SIG-M5 treated with dmso at 0.1 percent for 504 hours (cell line): ENCODE measurements at regions not wholly inside any gene's neighbourhood (a gene's known extent, or its start where the extent isn't known, plus 50 kb on each side); places are given as distances from the start of the nearest gene placed in this dataset.

Experiments
- DNase-seq: peaks from one replicate; lab custom pipeline; 2025; ENCODE audit not compliant: unreplicated experiment; lab: John Stamatoyannopoulos, UW

GRCh38 chr7:155227788-155228458 is 69.8 kb upstream of the INSIG1 start:
- DNase-seq = no peak

GRCh38 chr7:155228459-155228845 is 69.2 kb upstream of the INSIG1 start:
- no peak for DNase-seq

GRCh38 chr7:155228894-155229293 is 68.8 kb upstream of the INSIG1 start:
- no peak for DNase-seq

GRCh38 chr7:155229548-155230168 is 68.0 kb upstream of the INSIG1 start:
- no peak for DNase-seq

GRCh38 chr7:155230169-155230593 is 67.5 kb upstream of the INSIG1 start:
- no peak for DNase-seq

- no peak for DNase-seq
Measured at GRCh38 chr7:155231241-155231800, 66.4 kb upstream of the INSIG1 start.

GRCh38 chr7:155231941-155232340 is 65.7 kb upstream of the INSIG1 start:
- DNase-seq = no peak

GRCh38 chr7:155232911-155233310 is 64.8 kb upstream of the INSIG1 start:
- DNase-seq = no peak

GRCh38 chr7:155233311-155234157 is 64.1 kb upstream of the INSIG1 start:
- no peak for DNase-seq

- no peak for DNase-seq
Measured at GRCh38 chr7:155234158-155234492, 63.6 kb upstream of the INSIG1 start.

GRCh38 chr7:155234950-155235789 is 62.5 kb upstream of the INSIG1 start:
- no peak for DNase-seq

- DNase-seq = no peak
Measured at GRCh38 chr7:155236386-155236785, 61.3 kb upstream of the INSIG1 start.

GRCh38 chr7:155237297-155237696 is 60.4 kb upstream of the INSIG1 start:
- no peak for DNase-seq

- no peak for DNase-seq
Measured at GRCh38 chr7:155237730-155238129, 59.9 kb upstream of the INSIG1 start.

GRCh38 chr7:155239431-155240087 is 58.1 kb upstream of the INSIG1 start:
- DNase-seq = peak; percentile 42

GRCh38 chr7:155244675-155245074 is 53.0 kb upstream of the INSIG1 start:
- DNase-seq = no peak

GRCh38 chr7:155247479-155248365 is 50.0 kb upstream of the INSIG1 start:
- no peak for DNase-seq
